ENCODE measurements at regions not wholly inside any gene's neighbourhood (a gene's known extent, or its start where the extent isn't known, plus 50 kb on each side); places are given as distances from the start of the nearest gene placed in this dataset.
"Not testable (repeated sequence)": the region's sequence is repeated elsewhere in the genome, so short reads cannot be mapped to it uniquely, and the experiment has no call there.

GRCh38 chr2:111465521-111465920 is 344.8 kb downstream of the BCL2L11 start:
- TF ChIP-seq ZNF274 (IDR thresholded peaks at IDR 0.05; ENCODE audit: low read depth, low read length); SUZ12 (IDR thresholded peaks at IDR 0.05; ENCODE audit: extremely low read depth, insufficient read depth, insufficient read length); YY1 (IDR thresholded peaks at IDR 0.05; ENCODE audit: insufficient read depth, insufficient read length): not testable (repeated sequence)

Data from NT2/D1 (cell line).